Naive thymus-derived CD8-positive, alpha-beta T cell (primary cell): ENCODE measurements at regions not wholly inside any gene's neighbourhood (a gene's known extent, or its start where the extent isn't known, plus 50 kb on each side); places are given as distances from the start of the nearest gene placed in this dataset.
"Not testable (repeated sequence)": the region's sequence is repeated elsewhere in the genome, so short reads cannot be mapped to it uniquely, and the experiment has no call there.

ENCODE experiments used
- ATAC-seq, 2 donors: fragments of 150-1000 bp; cut with Tn5 transposase in 1 of 2; sonication (Bioruptor Pico), chemical (Tn5 transposase) in 1 of 2; 1 replicate in 1 of 2; 2 replicates in 1 of 2; pipeline ENCODE4 v1.10.0; 2021; ENCODE audit warnings: mild to moderate bottlenecking in 2 of 2, moderate library complexity in 2 of 2
- POLR2A ChIA-PET: fragments of 350-600 bp; sonication (Branson Sonifier 250); formaldehyde crosslinking; loops from one replicate; lab custom pipeline; 2021; ENCODE audit warnings: antibody characterized with exemption; lab: Charles Lee
- DNase-seq, 10 donors: peaks; one replicate each; pipeline versions ENCODE4 v3.0.0 to v3.0.0-alpha.2; 2020 to 2022
- H3K27ac Mint-ChIP-seq, 10 donors: one replicate each; pipeline ENCODE4 v1.8.0; 2020 to 2022; ENCODE audit warnings: mild to moderate bottlenecking in 10 of 10, mixed read lengths in 10 of 10, moderate library complexity in 4 of 10, inconsistent platforms in 1 of 10
- H3K27me3 Mint-ChIP-seq, 5 donors: one replicate each; pipeline ENCODE4 v1.8.0; 2021 to 2022; ENCODE audit warnings: mixed read lengths in 5 of 5
- H3K36me3 Mint-ChIP-seq, 3 donors: one replicate each; pipeline ENCODE4 v1.8.0; 2020 to 2022; ENCODE audit warnings: mixed read lengths in 3 of 3, mild to moderate bottlenecking in 2 of 3, inconsistent platforms in 1 of 3
- H3K4me1 Mint-ChIP-seq, 4 donors: one replicate each; pipeline ENCODE4 v1.8.0; 2021 to 2022; ENCODE audit warnings: mixed read lengths in 4 of 4
- H3K4me3 Mint-ChIP-seq, 10 donors: one replicate each; pipeline ENCODE4 v1.8.0; 2020 to 2022; ENCODE audit warnings: mild to moderate bottlenecking in 10 of 10, mixed read lengths in 10 of 10, moderate library complexity in 6 of 10, inconsistent platforms in 1 of 10
- H3K9me3 Mint-ChIP-seq, 9 donors: one replicate each; pipeline ENCODE4 v1.8.0; 2020 to 2022; ENCODE audit warnings: mixed read lengths in 9 of 9, mild to moderate bottlenecking in 3 of 9, inconsistent platforms in 1 of 9, moderate library complexity in 1 of 9

- POLR2A ChIA-PET, result no interaction called here
- Mint-ChIP-seq H3K36me3 (peaks cover 17 to 77% (median 59%) of the 10 kb centered on the region in 3 donors), H3K27me3 (no peaks in the 10 kb centered on the region), H3K27ac (peak overlapping the region in 2 of 10 donors; percentile 30 to 31), H3K4me1 (peaks cover 8 to 16% (median 13%) of the 10 kb centered on the region in 4 donors), H3K9me3 (no peaks in the 10 kb centered on the region), H3K4me3 (no peak overlapping the region)
- ATAC-seq (no peak), DNase-seq (no peak)
Measured at GRCh38 chr6:144555066-144555465, 269.9 kb downstream of the UTRN start.

- peaks cover 8 to 23% (median 19%) of the 10 kb centered on the region in 4 donors for H3K4me1 Mint-ChIP-seq
- peak overlapping the region; percentile 74 to 89 (median 88) for H3K27ac Mint-ChIP-seq
- peaks cover 4 to 35% (median 25%) of the 10 kb centered on the region in 3 donors for H3K36me3 Mint-ChIP-seq
- DNase-seq (peak in 7 of 10 donors; percentile 5 to 63 (median 18)), ATAC-seq (peak; percentile 90 to 94)
- H3K27me3 Mint-ChIP-seq, result no peaks in the 10 kb centered on the region
- POLR2A ChIA-PET, result no interaction called here
- H3K9me3 Mint-ChIP-seq, result no peaks in the 10 kb centered on the region
- H3K4me3 Mint-ChIP-seq, result peak overlapping the region; percentile 40 to 79 (median 72)
Measured at GRCh38 chr6:144559865-144560593, 274.9 kb downstream of the UTRN start.

- Mint-ChIP-seq H3K4me1 (peaks cover 5 to 23% (median 19%) of the 10 kb centered on the region in 4 donors), H3K27me3 (no peaks in the 10 kb centered on the region), H3K4me3 (no peak overlapping the region), H3K9me3 (no peaks in the 10 kb centered on the region), H3K27ac (no peak overlapping the region), H3K36me3 (peaks cover 0 to 22% (median 13%) of the 10 kb centered on the region in 3 donors)
- no peak for ATAC-seq
- POLR2A ChIA-PET, result no interaction called here
- DNase-seq, result no peak
Measured at GRCh38 chr6:144561455-144562043, 276.4 kb downstream of the UTRN start.

GRCh38 chr6:144564202-144564601 lies 279.1 kb downstream of the UTRN start:
- no peak overlapping the region for H3K4me3 Mint-ChIP-seq
- H3K9me3 Mint-ChIP-seq, result no peaks in the 10 kb centered on the region
- H3K4me1 Mint-ChIP-seq, result peaks cover 5 to 15% (median 14%) of the 10 kb centered on the region in 4 donors
- POLR2A ChIA-PET, result no interaction called here
- no peak for ATAC-seq
- no peak for DNase-seq
- H3K36me3 Mint-ChIP-seq, result peaks cover 0 to 14% (median 7%) of the 10 kb centered on the region in 3 donors
- no peaks in the 10 kb centered on the region for H3K27me3 Mint-ChIP-seq
- H3K27ac Mint-ChIP-seq, result no peak overlapping the region

- Mint-ChIP-seq H3K4me1 (peaks cover 0 to 2% (median 1%) of the 10 kb centered on the region in 4 donors), H3K36me3 (peaks cover 0 to 27% (median 19%) of the 10 kb centered on the region in 3 donors), H3K9me3 (no peaks in the 10 kb centered on the region), H3K4me3 (no peak overlapping the region), H3K27me3 (no peaks in the 10 kb centered on the region), H3K27ac (no peak overlapping the region)
- ATAC-seq (peak in 1 of 2 donors; percentile 16), DNase-seq (no peak)
- POLR2A ChIA-PET, result no interaction called here
Measured at GRCh38 chr6:144566868-144567615, 281.9 kb downstream of the UTRN start.

GRCh38 chr6:144568241-144568640 lies 283.1 kb downstream of the UTRN start:
- no peak for ATAC-seq
- Mint-ChIP-seq H3K4me1 (peaks cover 0 to 2% (median 1%) of the 10 kb centered on the region in 4 donors), H3K9me3 (no peaks in the 10 kb centered on the region), H3K36me3 (peaks cover 0 to 34% (median 25%) of the 10 kb centered on the region in 3 donors), H3K4me3 (no peak overlapping the region), H3K27me3 (no peaks in the 10 kb centered on the region), H3K27ac (no peak overlapping the region)
- POLR2A ChIA-PET, result interaction anchor here (0.6 kb wide), 1 partner anchor 225 kb away, joined by 3 read pairs; no protein-coding TSS in a partner anchor
- DNase-seq, result no peak

GRCh38 chr6:144572541-144572940 lies 287.4 kb downstream of the UTRN start:
- DNase-seq, H3K4me3 Mint-ChIP-seq, H3K27ac Mint-ChIP-seq, ATAC-seq, H3K9me3 Mint-ChIP-seq, H3K27me3 Mint-ChIP-seq, POLR2A ChIA-PET: not testable (repeated sequence)
- peaks cover 0 to 43% (median 29%) of the 10 kb centered on the region in 3 donors for H3K36me3 Mint-ChIP-seq
- H3K4me1 Mint-ChIP-seq, result peaks cover 2 to 18% (median 12%) of the 10 kb centered on the region in 4 donors

GRCh38 chr6:144574796-144575195 lies 289.7 kb downstream of the UTRN start:
- no peak overlapping the region for H3K4me3 Mint-ChIP-seq
- H3K36me3 Mint-ChIP-seq, result peaks cover 0 to 46% (median 30%) of the 10 kb centered on the region in 3 donors
- ATAC-seq, result no peak
- H3K27ac Mint-ChIP-seq, result peak overlapping the region in 3 of 10 donors; percentile 37 to 49 (median 48)
- no peaks in the 10 kb centered on the region for H3K9me3 Mint-ChIP-seq
- no peak for DNase-seq
- peaks cover 0 to 18% (median 10%) of the 10 kb centered on the region in 4 donors for H3K4me1 Mint-ChIP-seq
- POLR2A ChIA-PET, result no interaction called here
- no peaks in the 10 kb centered on the region for H3K27me3 Mint-ChIP-seq

GRCh38 chr6:144575327-144575726 lies 290.2 kb downstream of the UTRN start:
- POLR2A ChIA-PET, result no interaction called here
- ATAC-seq (no peak), DNase-seq (no peak)
- Mint-ChIP-seq H3K27ac (peak overlapping the region in 3 of 10 donors; percentile 27 to 48 (median 37)), H3K4me1 (peaks cover 0 to 18% (median 12%) of the 10 kb centered on the region in 4 donors), H3K9me3 (no peaks in the 10 kb centered on the region), H3K4me3 (no peak overlapping the region), H3K27me3 (no peaks in the 10 kb centered on the region), H3K36me3 (peaks cover 0 to 47% (median 24%) of the 10 kb centered on the region in 3 donors)

- DNase-seq (no peak), ATAC-seq (no peak)
- POLR2A ChIA-PET, result no interaction called here
- Mint-ChIP-seq H3K4me3 (no peak overlapping the region), H3K4me1 (peaks cover 3 to 23% (median 16%) of the 10 kb centered on the region in 4 donors), H3K9me3 (no peaks in the 10 kb centered on the region), H3K36me3 (peaks cover 0 to 42% (median 20%) of the 10 kb centered on the region in 3 donors), H3K27me3 (no peaks in the 10 kb centered on the region), H3K27ac (peak overlapping the region in 4 of 10 donors; percentile 15 to 69 (median 62))
Measured at GRCh38 chr6:144576871-144577270, 291.7 kb downstream of the UTRN start.

- no peak overlapping the region for H3K4me3 Mint-ChIP-seq
- POLR2A ChIA-PET, result no interaction called here
- H3K27me3 Mint-ChIP-seq, result no peaks in the 10 kb centered on the region
- no peak for ATAC-seq
- peak overlapping the region in 3 of 10 donors; percentile 9 to 32 (median 10) for H3K27ac Mint-ChIP-seq
- no peak for DNase-seq
- peaks cover 11 to 41% (median 33%) of the 10 kb centered on the region in 4 donors for H3K4me1 Mint-ChIP-seq
- H3K9me3 Mint-ChIP-seq, result no peaks in the 10 kb centered on the region
- H3K36me3 Mint-ChIP-seq, result peaks cover 0 to 30% (median 9%) of the 10 kb centered on the region in 3 donors
Measured at GRCh38 chr6:144578385-144579350, 293.5 kb downstream of the UTRN start.

GRCh38 chr6:144580039-144580438 lies 294.9 kb downstream of the UTRN start:
- no peak for ATAC-seq
- Mint-ChIP-seq H3K4me3 (no peak overlapping the region), H3K4me1 (peaks cover 11 to 38% (median 26%) of the 10 kb centered on the region in 4 donors), H3K36me3 (peaks cover 0 to 27% (median 9%) of the 10 kb centered on the region in 3 donors), H3K9me3 (no peaks in the 10 kb centered on the region), H3K27ac (peak overlapping the region in 5 of 10 donors; percentile 4 to 49 (median 21)), H3K27me3 (no peaks in the 10 kb centered on the region)
- POLR2A ChIA-PET, result no interaction called here
- DNase-seq, result no peak
